Activated naive CD4-positive, alpha-beta T cell (primary cell): ENCODE measurements at regions not wholly inside any gene's neighbourhood (a gene's known extent, or its start where the extent isn't known, plus 50 kb on each side); places are given as distances from the start of the nearest gene placed in this dataset.
"Not testable (repeated sequence)": the region's sequence is repeated elsewhere in the genome, so short reads cannot be mapped to it uniquely, and the experiment has no call there.

Experiments
- DNase-seq, 4 experiments: peaks; one replicate each; lab custom pipeline; 2025; lab: John Stamatoyannopoulos, UW

DNA sequence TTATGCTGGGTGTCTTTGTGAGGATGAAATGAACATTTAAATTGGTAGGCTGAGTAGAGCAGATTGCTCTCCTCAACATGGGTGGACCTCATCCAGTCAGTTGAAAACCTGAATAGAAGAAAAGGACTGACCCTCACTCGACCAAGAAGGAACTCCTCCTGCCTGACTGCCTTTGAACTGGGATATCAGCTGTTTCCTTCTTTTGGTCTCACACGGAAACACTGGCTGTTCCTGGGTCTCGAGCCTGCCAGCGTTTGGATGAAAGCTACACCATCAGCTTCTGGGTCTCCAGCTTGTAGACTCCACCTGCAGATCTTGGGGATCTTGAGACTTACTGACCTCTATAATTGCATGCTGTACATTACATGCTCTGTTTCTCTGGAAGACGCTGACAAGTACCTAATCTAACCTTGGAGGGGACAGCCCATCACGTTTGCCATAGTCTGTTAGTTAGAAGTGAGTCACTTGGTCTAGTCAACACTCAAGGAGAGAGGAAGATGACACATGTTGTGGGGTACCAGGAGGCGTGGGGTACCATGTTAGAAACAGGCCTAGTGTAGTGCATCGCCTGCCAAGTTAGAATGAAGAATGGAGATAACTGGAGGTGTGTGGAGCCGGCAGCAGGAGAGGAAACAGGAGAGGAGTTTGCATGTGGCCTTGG lies 267.0 kb downstream of the MREG start:
- DNase-seq = no peak

DNA sequence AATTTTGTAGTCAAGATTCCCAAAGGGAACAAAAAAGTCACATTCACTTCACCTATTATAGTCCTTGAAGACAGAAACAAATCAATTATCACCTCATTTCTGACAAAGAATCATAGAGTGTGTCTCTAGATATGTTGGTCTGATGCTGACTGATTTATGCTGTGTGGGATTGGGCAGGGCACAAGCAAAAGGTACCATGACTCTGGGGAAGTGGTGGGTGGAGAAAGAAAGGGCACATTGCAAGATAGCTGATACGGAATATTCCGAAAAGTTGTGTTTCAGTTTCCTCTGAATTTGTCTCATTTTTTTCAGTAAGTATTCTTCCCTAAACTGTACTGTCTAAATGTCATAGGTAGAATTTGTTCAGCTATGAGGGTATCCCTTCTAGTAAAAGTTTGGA lies 268.0 kb downstream of the MREG start:
- DNase-seq = no peak

DNA sequence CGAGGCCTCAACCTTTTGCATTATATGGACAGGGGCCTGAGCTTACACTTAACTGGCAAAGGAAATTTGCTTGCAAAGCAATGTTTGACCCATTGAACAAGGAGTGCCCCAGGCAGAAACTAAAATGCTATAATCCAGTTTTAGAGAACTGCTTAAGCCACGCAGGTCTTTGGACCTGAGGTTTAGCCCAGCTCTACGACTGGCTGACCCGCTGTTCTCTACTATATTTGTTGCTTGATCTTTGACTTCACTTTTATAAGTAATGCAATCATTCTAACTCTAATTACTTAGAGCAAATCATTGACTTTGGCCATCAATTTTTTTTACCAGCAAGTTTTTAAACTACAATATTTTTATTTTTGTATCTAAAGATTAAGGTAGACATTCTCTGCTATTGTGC lies 268.8 kb downstream of the MREG start:
- no peak for DNase-seq

DNA sequence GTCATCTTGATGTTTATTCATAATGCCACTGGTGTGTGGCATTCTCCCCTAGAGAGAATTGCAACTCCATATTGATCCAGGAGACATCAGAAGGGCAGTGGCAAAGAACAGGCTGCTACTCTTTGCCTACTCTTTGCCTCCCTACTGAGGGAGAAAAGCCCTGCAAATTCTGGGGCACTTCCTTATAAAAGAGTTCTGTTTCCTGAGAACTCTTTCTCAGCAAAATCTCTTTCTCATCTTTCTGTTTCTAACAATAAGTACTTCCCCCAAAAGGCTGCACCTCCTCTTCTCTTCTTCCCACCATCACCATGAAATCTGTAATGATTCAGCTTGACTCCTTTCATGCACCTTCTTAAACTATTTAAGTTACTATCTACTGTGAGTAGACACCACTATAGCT lies 270.3 kb downstream of the MREG start:
- no peak for DNase-seq

DNA sequence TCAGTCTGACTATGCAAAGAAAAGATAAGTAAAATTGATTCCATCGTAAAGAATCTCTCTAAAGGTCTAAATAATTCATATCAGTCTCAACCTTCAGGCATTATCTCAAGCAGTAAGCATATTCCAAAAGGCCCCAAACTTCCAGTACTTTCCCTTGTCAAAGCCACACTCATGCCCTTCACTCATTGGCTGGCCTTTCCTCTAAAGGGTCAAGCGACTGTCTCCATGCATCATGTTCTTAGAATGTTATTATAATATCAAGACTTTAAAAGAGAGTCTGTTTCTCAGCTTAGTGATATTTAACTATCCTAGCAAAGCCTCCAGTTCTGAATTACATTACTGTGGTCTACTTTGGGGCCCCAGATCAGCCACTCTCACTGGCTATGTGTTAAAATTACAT lies 271.3 kb downstream of the MREG start:
- DNase-seq = no peak

DNA sequence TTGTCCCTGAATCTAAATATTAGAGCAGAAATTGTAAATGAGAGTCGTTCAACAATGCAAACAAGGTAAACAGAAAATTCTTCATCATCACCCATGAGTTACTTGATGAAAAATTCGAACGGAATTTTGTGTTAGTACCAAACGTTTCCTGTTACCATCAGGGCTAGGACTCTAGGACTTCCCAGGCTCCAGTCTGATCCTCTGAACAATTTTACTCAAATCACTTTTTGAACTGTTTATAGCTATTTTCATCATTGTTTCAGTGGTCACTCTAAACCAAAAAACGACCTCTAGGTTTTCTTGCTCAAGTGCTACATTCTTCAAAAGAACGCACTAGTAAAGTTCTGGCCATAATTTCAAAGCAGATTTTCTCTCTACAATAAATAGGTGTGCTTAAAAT lies 273.3 kb downstream of the MREG start:
- no peak for DNase-seq

DNA sequence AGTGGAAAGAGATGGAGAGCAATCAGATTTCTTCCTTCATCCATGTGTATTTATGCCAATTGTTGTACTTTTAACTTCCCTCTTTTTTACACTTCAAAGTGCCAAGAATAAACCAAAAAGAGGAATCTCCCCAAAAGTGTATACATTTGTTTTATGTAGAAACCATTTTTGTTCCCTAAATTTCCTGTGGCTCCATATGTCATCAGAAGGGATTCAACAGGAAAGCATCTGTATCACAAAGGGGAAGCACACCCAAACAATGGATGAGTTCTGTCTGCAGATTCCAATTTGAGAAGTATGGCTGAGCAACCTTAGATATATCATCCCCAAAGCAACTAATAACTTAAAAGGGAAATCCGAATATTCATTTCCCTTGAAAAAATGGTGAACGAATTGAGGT lies 275.0 kb downstream of the MREG start:
- no peak for DNase-seq

DNA sequence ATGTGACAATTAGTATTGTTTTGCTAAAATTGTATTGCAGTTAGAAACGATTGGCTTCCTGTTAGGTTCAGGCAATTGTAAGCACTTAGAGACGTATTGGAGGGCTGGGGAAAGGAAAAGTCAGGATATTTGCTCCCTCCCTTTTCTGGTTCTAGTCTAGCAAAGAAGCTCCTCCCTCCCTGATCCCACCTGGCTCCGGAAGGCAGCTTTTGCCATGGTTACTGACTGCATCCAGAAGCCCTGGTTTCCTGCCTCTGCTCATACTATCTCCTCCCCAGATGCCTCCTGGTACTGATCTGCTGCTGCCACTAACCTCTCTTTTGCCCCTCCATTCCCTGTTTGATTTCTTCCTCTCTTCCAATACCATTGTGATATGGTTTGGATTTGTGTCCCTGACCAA lies 275.9 kb downstream of the MREG start:
- DNase-seq = no peak

DNA sequence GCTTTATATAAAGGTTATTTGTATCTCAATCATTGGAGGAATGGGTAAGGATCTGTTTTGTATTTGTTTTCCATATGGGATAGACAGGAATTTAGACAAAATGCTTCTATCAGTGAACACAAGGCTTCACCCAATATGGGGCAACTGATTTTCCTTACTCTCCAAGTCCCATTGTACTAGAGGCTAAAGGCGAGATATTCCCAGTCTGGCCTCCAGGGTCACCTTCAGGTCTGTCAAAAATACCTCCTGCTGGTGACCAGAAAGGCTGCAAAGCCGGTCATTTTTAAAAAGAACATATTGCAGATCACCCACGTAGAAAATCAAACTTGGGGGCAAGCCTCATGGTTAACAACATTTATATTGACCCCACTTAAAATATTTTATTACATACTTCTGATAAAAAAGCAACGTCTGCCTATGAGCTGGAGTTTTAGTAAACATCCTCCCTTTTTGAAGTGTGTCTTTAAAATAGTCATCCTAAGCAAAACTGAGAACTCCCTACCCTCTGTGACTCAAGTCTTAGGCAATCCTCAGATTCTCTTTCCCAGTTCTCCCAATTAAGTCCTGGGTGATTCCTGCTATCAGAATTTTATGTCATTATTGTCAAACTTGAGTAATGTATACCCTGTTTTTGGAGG lies 276.6 kb downstream of the MREG start:
- DNase-seq = no peak

DNA sequence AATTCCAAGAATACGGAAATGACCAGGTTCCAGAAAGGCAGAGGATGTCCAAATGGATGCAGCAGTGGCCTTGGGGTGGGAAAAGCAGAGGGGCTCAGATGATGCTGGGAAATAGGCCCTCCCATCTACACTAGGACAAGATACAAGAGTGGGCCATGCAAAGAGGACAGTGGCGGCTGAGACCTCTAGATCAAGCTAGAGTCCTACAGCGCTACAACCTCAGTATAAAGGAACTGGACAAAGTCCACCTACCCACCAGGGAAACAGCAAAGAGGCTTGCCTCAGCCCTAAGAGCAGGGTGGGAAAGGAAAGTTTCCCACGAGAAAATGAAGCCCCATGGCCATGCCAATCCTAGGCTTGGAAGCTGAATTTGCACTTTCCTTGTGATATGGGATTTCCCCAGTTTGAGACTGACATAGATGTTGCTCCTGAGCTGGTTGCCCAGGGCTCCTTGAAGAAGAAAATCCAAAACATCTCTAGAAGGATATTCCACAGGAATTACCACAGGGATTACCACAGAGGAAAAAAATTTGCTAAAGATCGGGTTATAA lies 282.2 kb downstream of the MREG start:
- DNase-seq = no peak

DNA sequence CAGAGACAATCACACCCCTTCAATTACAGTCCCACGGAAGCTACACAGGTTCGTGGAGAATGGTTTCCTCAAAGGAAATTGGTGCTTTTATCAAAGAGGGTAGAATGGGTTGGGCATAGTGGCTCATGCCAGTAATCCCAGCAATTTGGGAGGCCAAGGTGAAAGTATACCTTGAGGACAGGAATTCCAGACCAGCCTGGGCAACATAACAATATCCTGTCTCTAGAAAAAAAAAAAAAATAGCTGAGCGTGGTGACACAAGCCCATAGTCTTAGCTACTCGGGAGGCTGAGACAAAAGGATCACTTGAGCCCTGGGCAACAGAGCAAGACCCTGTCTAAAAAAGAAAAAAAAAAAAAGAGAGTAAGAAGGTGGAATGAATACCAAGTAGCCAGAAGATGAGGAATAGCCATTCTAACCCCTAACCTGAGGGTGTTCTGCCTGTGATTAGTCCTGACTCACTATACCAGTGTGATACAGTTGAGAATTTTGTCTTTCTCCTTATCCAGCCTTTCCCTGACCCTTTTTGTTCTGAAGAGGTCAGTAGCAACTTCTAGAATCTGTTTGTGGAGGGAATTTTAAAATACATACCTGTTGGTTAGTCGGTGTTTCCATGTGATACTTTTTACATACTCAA lies 283.2 kb downstream of the MREG start:
- no peak for DNase-seq

DNA sequence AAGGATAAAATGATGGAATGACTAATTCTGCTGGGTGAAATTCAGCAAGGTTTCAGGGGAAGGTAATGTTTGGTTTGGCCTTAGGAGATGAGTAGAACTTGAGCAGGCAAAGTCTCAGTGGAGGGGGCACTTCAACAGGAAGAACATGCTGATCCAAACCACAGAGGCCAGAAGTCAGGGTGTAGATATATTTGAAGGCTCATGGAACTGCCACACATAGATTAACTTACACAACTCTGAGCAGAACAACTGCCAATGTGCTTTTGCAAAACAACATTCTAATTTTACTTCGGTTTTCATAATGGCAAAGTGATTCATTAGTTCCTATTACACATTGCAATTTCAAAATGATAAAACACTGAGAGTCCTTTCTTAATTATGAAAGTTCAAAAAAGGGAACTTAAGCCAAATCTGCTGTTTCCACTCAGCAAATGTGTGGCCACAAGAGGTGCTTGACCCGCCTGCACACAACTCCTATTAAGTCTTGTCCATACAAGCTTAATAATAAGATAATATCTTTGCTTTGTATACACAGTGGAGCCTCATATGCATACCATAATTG lies 284.8 kb downstream of the MREG start:
- no peak for DNase-seq

DNA sequence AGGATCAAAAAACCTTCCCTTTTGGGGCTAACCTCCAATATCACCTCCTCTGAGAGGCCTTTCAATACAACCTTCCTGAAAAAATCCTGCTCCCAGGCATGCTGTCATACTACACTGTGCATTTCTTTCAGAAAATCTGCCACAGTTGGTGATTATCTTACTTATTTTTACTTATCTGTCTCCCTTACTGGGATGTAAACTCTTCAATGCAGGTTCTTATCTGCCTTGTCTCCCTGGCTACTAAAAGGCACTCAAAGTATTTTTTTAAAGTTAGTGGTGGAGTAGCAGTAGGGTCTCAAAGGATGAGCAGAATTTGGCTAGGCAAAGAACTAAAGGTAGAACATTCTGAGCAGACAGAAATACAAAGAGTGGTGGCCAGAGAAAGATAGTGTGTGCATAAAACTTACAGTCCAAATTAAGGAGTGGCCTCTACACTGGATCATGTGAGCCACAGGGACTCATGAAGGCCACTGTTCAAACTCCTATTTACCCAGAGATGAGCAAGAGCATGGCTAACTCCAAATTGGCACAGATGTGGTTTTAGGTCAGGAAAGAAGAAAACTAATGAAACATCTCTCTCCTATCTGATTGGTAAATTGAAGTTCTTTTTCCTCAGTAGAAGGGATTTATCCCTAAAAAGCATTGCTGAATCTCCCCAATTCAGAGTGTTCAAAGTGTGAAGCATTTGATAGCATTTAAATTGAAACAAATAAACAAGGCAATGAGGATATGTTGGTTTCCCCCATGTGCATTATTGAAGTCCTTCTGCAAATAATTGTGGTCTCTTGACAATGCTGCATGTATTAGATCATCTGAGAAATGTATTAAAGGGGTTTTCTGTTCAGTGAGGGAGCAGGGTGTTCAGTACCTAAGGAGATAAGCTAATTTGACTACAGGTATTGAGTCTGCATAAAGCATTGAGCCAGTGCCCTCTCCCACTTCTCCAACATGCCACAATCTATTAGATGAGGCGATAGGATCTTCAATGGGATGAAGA lies 285.5 kb downstream of the MREG start:
- no peak for DNase-seq

DNA sequence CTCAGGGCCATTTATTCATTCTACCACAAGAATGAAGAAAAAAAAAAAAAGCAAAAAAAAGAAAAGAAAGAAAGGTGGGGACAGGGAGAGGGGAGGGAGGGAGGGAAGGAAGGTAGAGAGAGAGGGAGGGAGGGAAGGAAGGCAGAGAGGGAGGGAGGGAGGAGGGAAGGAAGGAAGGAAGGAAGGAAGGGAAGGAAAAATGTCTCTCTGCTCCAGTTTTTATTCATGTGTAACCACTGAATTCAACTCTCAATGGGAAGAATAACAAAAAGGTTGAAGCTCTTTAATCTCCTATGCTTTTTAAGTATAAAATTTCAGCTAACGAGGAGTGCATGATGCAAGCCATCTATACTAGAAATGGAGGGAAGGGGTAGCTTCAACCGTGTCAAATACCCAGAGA lies 287.3 kb downstream of the MREG start:
- DNase-seq = no peak

DNA sequence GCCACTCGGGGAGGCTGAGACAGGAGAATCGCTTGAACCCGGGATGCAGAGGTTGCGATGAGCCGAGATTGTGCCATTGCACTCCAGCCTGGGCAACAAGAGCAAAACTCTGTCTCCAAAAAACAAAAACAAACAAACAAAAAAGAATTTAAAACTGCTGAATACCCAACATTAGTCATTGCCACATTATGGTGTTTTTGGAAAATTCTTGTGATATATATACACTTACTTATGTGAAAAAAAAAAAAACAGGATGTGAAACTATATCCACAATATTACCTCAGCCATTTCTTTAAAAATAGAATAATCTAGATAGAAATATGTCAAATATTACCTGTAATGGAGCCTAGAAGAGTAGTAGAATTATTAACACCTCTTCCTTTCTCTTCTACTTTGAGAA lies 288.3 kb upstream of the FN1 start:
- DNase-seq = no peak

DNA sequence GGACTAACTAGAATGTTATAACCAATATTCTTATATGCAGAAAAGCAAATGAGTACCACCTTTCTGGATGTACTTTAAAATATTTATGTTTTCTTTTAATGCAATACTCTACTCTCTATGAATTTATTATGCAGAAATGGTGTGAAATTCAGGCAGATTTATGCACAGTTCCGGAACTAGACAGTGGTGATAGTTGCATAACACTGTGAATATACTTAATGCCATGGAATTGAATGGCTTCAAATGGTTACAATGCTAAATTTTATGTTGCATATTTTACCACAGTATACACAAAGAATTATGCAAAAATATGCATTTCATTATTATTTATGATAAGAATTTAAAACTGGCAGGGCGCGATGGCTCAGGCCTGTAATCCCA lies 287.8 kb upstream of the FN1 start:
- DNase-seq = no peak

DNA sequence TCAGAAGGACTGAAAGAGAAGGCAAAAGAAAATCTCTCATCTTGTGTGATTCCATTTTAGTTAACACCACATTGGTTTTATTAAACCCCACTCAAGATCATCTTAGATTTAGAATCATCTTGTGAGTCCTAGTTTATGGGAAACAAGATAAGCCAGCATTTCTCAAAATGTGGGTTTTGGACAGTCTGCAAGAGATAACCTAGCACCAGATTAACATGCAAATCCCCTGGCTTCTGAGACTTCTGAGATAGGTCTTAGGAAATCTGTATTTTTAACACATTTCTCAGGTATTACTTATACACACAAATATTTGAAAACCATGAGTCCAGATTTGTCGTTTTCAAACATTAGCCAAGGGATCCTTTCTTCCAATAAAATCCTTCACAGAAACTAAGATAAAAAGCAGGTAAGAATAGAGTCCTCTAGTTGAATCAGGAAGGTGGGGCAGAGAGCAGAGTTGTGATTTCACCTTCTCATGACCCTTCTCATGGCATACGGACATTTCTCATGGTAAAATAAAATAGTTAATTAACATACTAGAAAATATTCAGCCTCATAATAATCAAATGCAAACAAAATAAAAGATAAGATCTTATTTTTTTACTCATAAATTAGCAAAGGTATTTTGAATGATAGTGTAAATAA lies 287.2 kb upstream of the FN1 start:
- no peak for DNase-seq

DNA sequence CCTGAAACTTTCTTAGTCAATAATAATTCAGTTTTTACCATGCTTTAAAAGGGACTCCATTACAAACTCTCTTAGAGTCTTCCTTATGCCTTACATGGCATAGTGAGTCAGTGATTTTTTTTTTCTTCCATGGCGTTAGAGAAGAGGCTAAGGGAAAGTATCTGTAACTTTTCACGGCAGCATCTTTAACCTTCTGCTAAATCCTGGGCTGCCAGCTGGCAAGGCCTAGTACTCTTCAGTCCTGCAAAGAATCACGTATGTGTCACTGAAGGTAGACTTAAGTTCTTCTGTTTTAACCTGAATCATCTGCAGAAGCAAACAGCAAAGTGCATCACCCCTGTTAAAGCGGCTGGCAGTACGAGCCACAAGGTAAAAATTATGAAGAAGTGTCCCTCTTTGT lies 286.3 kb upstream of the FN1 start:
- DNase-seq = no peak

DNA sequence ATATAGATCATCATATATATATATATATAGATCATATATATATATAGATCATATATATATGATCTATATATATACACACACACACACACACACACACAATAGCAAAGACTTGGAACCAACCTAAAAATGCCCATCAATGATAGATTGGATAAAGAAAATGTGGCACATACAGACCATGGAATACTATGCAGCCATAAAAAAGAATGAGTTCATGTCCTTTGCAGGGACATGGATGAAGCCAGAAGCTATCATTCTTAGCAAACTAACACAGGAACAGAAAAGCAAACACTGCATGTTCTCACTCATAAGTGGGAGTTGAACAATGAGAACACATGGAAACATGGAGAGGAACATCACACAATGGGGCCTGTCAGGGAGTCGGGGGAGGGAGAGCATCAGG lies 285.6 kb upstream of the FN1 start:
- not testable (repeated sequence) for DNase-seq

DNA sequence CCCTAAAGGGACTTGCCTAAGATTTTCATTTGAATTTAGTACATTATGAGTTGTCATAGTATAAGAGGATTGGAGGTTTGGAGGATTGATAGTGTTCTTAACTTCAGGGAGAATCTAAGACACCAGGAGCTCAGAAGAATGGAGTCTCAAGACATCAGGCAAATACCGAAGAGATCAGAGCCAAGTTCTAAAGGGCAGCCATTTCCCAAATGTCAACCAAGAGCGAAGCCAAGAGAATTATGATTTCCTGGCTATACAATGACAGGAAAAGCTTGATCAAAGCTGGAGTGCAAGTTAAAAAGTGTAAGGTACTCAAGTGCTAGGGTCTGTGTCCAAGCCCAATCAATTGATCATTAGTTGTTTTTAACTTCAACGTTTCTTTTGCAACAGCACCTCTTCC lies 283.0 kb upstream of the FN1 start:
- no peak for DNase-seq

DNA sequence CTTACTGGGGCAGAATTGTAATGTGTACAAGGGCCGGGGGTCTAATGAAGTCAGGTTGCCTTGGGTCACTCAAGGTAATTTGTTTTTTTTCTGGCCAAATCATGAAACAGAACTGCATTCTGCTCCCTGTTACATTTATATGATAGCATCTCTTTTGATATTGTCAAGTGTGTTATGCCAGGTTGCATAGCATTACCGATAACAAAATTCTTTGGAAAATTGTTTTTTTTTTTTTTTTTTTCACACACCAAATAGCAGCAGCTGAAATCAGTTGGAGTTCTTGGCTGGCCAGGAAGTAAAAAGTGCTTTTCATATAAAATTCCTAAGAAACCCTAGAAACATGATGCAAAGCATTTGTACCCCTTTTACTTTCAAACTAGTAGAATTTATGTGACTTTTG lies 282.6 kb upstream of the FN1 start:
- no peak for DNase-seq
